COLO668 (cell line): ENCODE measurements at regions not wholly inside any gene's neighbourhood (a gene's known extent, or its start where the extent isn't known, plus 50 kb on each side); places are given as distances from the start of the nearest gene placed in this dataset.
A peak's percentile ranks its signal among the peaks of the same experiment; 100 is the strongest.
"Not testable (repeated sequence)": the region's sequence is repeated elsewhere in the genome, so short reads cannot be mapped to it uniquely, and the experiment has no call there.

Experiments
- DNase-seq: peaks from one replicate; lab custom pipeline; 2025; ENCODE audit not compliant: unreplicated experiment; lab: John Stamatoyannopoulos, UW

GRCh38 chr9:587527-587926 is 254.0 kb upstream of the DMRT1 start:
- DNase-seq: no peak

- DNase-seq: no peak
These were observed 252.5 kb upstream of the DMRT1 start for GRCh38 chr9:588981-589380.

- no peak for DNase-seq
These were observed 251.8 kb upstream of the DMRT1 start for GRCh38 chr9:589723-590122.

GRCh38 chr9:591292-591691 is 250.2 kb upstream of the DMRT1 start:
- no peak for DNase-seq

GRCh38 chr9:592225-592624 is 249.3 kb upstream of the DMRT1 start:
- DNase-seq: no peak

- DNase-seq: no peak
These were observed 248.8 kb upstream of the DMRT1 start for GRCh38 chr9:592733-593132.

GRCh38 chr9:593809-594208 is 247.7 kb upstream of the DMRT1 start:
- no peak for DNase-seq

GRCh38 chr9:596703-597102 is 244.8 kb upstream of the DMRT1 start:
- no peak for DNase-seq

- no peak for DNase-seq
These were observed 241.5 kb upstream of the DMRT1 start for GRCh38 chr9:600006-600405.

- DNase-seq: no peak
These were observed 238.8 kb upstream of the DMRT1 start for GRCh38 chr9:602716-603115.

- no peak for DNase-seq
These were observed 238.4 kb upstream of the DMRT1 start for GRCh38 chr9:603126-603525.

GRCh38 chr9:607417-607816 is 234.1 kb upstream of the DMRT1 start:
- no peak for DNase-seq

GRCh38 chr9:613771-614347 is 227.6 kb upstream of the DMRT1 start:
- DNase-seq: peak; percentile 39

GRCh38 chr9:614431-614830 is 227.1 kb upstream of the DMRT1 start:
- DNase-seq: no peak

GRCh38 chr9:615756-616155 is 225.7 kb upstream of the DMRT1 start:
- no peak for DNase-seq

GRCh38 chr9:616694-617093 is 224.8 kb upstream of the DMRT1 start:
- DNase-seq: no peak

GRCh38 chr9:617445-618085 is 223.9 kb upstream of the DMRT1 start:
- DNase-seq: no peak

- no peak for DNase-seq
These were observed 223.0 kb upstream of the DMRT1 start for GRCh38 chr9:618478-618877.

GRCh38 chr9:621201-621855 is 220.2 kb upstream of the DMRT1 start:
- DNase-seq: no peak

- DNase-seq: no peak
These were observed 216.5 kb upstream of the DMRT1 start for GRCh38 chr9:624935-625500.

- DNase-seq: no peak
These were observed 215.9 kb upstream of the DMRT1 start for GRCh38 chr9:625613-626012.

- not testable (repeated sequence) for DNase-seq
These were observed 215.4 kb upstream of the DMRT1 start for GRCh38 chr9:626114-626513.
